HG03520 (cell line): ENCODE measurements at regions not wholly inside any gene's neighbourhood (a gene's known extent, or its start where the extent isn't known, plus 50 kb on each side); places are given as distances from the start of the nearest gene placed in this dataset.
"Not testable (repeated sequence)": the region's sequence is repeated elsewhere in the genome, so short reads cannot be mapped to it uniquely, and the experiment has no call there.

Source experiments
- ATAC-seq: cut with Tn5 transposase; IDR thresholded peaks from one replicate; pipeline ENCODE4 v1.9.1; 2021; ENCODE audit warnings: mild to moderate bottlenecking, moderate library complexity; ENCODE audit not compliant: unreplicated experiment

DNA sequence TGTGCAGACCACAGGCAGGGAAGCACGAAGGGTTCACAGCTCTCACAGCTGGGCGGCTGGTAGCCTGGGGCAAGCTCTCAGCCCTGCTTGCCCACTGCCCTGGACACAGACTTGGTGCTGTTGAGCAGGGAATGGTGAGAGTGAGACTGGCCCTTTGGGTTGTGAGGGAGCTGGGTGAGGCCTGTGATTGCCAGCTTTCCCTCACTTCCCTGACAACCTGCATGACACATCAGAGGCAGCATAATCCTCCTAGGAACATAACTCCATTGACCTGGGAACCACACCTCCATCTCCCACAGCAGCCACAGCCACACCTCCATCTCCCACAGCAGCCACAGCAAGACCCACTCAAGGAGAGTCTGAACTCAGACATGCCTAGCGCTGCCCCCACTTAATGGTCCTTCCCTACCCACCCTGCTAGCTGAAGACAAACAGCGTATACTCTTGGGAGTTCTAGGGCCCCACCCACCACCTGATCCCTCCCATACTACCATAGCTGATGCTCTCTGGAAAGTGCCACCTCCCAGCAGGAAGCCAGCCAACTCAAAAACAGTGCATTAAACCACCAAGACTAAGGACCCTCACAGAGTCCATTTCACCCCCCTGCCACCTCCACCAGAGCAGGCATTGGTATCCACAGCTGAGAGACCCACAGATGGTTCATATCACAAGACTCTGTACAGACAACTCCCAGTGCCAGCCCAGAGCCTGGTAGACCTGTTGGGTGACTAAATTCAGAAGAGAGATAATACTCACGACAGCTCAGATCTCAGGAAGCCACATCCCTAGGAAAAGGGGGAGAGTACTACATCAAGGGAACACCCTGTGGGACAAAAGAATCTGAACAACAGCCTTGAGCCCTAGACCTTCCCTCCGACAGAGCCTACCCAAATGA lies 60.2 kb upstream of the PRSS3 start:
- not testable (repeated sequence) for ATAC-seq

DNA sequence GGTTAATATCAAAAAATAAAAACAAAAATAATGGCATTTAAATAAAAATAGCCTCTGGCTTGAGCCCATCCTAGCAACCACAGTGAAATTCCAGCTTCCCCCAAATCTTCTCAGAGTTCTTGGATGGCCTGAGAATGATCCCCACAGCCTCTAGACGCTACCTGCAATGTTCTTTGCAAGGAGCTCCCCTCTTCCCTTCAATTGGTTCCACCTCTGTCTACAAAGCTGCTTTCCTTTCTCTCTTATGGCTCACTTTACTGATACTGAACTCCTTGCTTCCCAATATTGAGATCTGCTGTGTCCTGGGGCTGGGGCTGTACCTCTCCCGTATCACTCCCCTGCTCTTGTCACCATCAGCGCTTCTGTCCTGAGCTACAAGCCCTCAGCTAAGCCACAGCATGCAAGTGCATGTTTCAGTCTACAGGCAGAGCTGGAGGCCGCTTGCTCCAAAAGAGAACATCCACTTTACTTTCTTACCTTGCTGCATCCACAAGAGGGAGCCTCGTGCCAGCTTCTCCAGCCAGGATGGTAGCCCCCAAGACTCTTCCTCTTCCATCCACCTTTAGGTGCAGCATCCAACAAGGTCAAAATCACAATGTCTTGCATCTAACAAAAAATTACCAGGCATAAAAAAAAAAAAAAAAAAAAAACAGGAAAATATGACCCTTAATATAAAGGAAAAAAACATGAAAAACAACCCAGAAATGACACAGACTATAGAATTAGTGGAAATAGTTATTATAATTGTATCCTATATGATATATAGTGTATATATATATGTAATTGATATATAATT lies 57.4 kb upstream of the PRSS3 start:
- no peak for ATAC-seq

DNA sequence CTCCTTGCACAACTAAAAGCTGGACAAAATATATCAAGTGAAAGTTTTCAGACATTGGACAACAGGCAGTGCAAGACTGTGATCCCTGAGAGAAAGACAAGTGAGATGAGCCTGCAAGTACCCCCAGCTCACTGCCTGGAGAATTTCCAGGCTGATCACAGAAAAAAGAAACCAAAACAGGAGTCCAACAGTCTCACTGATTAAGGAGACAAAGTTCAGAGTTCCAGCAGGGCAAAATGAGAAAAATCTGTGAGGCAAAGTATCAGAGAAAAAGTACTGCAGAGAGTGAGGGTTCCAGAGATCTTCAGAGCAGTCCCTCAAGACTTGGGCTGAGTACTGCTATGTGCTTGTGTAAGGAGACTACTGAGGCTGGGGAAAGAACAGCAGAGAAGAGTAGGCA lies 56.0 kb upstream of the PRSS3 start:
- no peak for ATAC-seq

GRCh38 chr9:33740075-33740474 lies 55.3 kb upstream of the PRSS3 start:
- ATAC-seq = no peak

DNA sequence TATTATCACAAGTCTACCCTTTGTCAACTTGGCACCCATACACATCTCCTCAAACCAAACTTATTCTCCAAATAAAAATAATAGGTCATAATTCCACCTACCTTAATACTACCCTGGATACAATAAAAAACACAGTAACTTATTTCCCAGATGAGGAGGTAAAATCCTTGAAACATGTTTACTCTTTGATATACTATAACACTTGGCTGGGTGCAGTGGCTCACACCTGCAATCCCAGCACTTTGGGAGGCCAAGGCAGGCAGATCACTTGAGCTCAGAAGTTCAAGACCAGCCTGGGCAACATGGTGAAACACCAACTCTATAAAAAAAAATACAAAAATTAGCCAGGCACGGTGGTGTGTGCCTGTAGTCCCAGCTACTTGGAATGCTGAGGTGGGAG lies 54.4 kb upstream of the PRSS3 start:
- ATAC-seq = not testable (repeated sequence)

DNA sequence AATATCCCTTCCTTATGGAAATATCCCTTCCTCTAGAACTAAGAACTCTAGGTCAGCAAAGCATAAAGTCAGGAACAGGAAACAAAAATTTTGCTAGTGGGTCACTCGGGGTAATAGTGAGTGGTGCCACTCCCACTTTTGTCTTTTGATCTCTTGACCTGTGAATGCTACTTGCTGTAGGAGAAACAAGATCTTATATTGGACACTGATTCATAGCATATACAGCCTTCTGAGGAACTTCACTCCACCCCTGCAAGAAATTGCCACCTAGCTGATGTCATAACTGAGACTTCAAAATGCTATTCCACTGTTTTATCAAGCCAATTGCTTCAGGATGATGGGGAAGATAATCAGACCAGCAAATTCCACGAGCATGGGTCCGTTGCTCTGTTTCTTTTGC lies 53.3 kb upstream of the PRSS3 start:
- no peak for ATAC-seq

DNA sequence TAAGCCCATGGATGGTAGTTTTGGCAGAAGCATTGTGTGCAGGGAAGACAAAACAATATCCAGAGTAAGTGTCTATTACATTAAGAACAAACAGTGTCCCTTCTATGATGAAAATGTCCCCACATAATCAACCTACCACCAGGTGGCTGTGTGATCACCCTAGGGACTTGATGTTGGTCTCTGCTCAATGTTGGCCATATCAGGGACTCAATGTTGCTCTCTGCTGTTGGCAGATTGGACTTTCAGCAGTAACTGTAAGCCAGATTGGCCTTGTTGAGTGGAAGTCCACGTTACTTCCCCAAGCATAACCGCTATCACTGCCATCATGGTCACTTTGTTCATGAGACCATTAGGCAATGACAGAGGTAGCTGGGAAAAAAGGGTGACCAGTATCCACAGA lies 52.8 kb upstream of the PRSS3 start:
- ATAC-seq = no peak
